HepG2 (cell line): ENCODE measurements at regions not wholly inside any gene's neighbourhood (a gene's known extent, or its start where the extent isn't known, plus 50 kb on each side); places are given as distances from the start of the nearest gene placed in this dataset.

Experiments used
- ATAC-seq: fragments of 200-7000 bp; cut with Tn5 transposase; 3 replicates; pipeline ENCODE4 v1.9.1; 2020; ENCODE audit warnings: mild to moderate bottlenecking, moderate library complexity
- BruUV-seq: library from RNA; stranded (reverse); fragments of 400-500 nt; replicated peaks from 2 replicates; lab custom pipeline; 2021; lab: Mats Ljungman, UMichigan
- CTCF ChIA-PET: fragments of 300-600 bp; formaldehyde crosslinking; extraction: SDS; loops from one replicate; lab custom pipeline; 2021; ENCODE audit warnings: low total read pairs, inconsistent platforms, low intra/inter-chr PET ratio; lab: Yijun Ruan, JAX
- POLR2A ChIA-PET: fragments of 350-600 bp; sonication (Branson Sonifier 250); formaldehyde crosslinking; loops from one replicate; lab custom pipeline; 2020; ENCODE audit warnings: antibody characterized with exemption, inconsistent platforms; lab: Yijun Ruan, JAX
- DNase-seq: peaks from one replicate; pipeline ENCODE4 v3.0.0-alpha.2; 2015; ENCODE audit warnings: low spot score
- FAIRE-seq: peaks from 3 replicates; lab custom pipeline; 2011; peaks lifted over from hg19 to GRCh38; lab: Jason Lieb, UNC
- H2AFZ ChIP-seq: one replicate; pipeline ENCODE4 v1.6.1; 2011; ENCODE audit warnings: low read length, inconsistent platforms
- H3K27ac ChIP-seq: fragments of 300-600 bp; 3 replicates; pipeline ENCODE4 v1.8.0; 2011; ENCODE audit warnings: mixed run types, mild to moderate bottlenecking, mixed read lengths, low read length, inconsistent platforms; ENCODE audit not compliant: insufficient read depth; ENCODE audit errors: extremely low read length
- H3K27me3 ChIP-seq, 2 experiments: fragments of 200-600 bp in 1 of 2; 2 replicates in 1 of 2; 3 replicates in 1 of 2; pipeline versions ENCODE4 v1.6.0 to v1.8.0; 2011; ENCODE audit warnings: low read length in 2 of 2, mild to moderate bottlenecking in 2 of 2, moderate library complexity in 2 of 2, inconsistent platforms in 1 of 2; ENCODE audit not compliant: insufficient read depth in 2 of 2, control insufficient read depth in 1 of 2
- H3K36me3 ChIP-seq, 2 experiments: fragments of 200-600 bp in 1 of 2; replicated peaks in 1 of 2; 2 replicates in 1 of 2; 3 replicates in 1 of 2; pipeline versions ENCODE4 v1.5.1 to v1.8.0; 2011; ENCODE audit warnings: low read length in 2 of 2, inconsistent platforms in 1 of 2; ENCODE audit not compliant: insufficient read depth in 2 of 2, control insufficient read depth in 1 of 2
- H3K4me1 ChIP-seq: 2 replicates; pipeline ENCODE4 v1.5.1; 2012; ENCODE audit warnings: low read length, inconsistent platforms; ENCODE audit not compliant: insufficient read depth
- H3K4me2 ChIP-seq: 2 replicates; pipeline ENCODE4 v1.6.0; 2011; ENCODE audit warnings: low read depth, low read length, inconsistent platforms
- H3K4me3 ChIP-seq, 3 experiments: fragments of 200-600 bp in 1 of 3; sonication (generic), shearing (Covaris generic) in 1 of 3; replicated peaks in 1 of 3; 2 replicates each; pipeline ENCODE4 v1.5.1; 2011 to 2016; ENCODE audit warnings: low read length in 3 of 3, inconsistent platforms in 2 of 3, low read depth in 2 of 3, mild to moderate bottlenecking in 2 of 3, control low read depth in 1 of 3, mixed read lengths in 1 of 3; ENCODE audit not compliant: insufficient read depth in 1 of 3
- H3K79me2 ChIP-seq: one replicate; pipeline ENCODE4 v1.6.1; 2011; ENCODE audit warnings: low read length, inconsistent platforms; ENCODE audit not compliant: insufficient read depth
- H3K9ac ChIP-seq: 2 replicates; pipeline ENCODE4 v1.6.0; 2011; ENCODE audit warnings: mild to moderate bottlenecking, low read depth, low read length, inconsistent platforms; ENCODE audit not compliant: insufficient read depth
- H3K9me3 ChIP-seq: 2 replicates; pipeline ENCODE4 v1.5.1; 2012; ENCODE audit warnings: mild to moderate bottlenecking, low read length
- H4K20me1 ChIP-seq: 2 replicates; pipeline ENCODE4 v1.6.0; 2011; ENCODE audit warnings: inconsistent platforms, mild to moderate bottlenecking, low read length, moderate library complexity; ENCODE audit not compliant: insufficient read depth
- ARID2 ChIP-seq: sonication (generic); formaldehyde crosslinking; IDR thresholded peaks from 2 replicates; pipeline ENCODE4 v1.8.1; 2022; ENCODE audit warnings: mild to moderate bottlenecking, missing genetic modification reagents, borderline replicate concordance
- NONO ChIP-seq, 2 experiments: fragments of 450-650 bp in 1 of 2; sonication (generic) in 1 of 2; formaldehyde crosslinking in 1 of 2; IDR thresholded peaks in 1 of 2; conservative IDR thresholded peaks in 1 of 2; 2 replicates each; pipeline versions ENCODE4 v1.6.1 to v1.8.0; 2017 to 2022; ENCODE audit warnings: mild to moderate bottlenecking in 1 of 2, missing genetic modification reagents in 1 of 2, moderate library complexity in 1 of 2
- PATZ1 ChIP-seq: sonication (generic); formaldehyde crosslinking; IDR thresholded peaks from 2 replicates; pipeline ENCODE4 v1.4.0; 2020; ENCODE audit warnings: missing genetic modification reagents
- PAXIP1 ChIP-seq: sonication (generic); formaldehyde crosslinking; conservative IDR thresholded peaks from 2 replicates; pipeline ENCODE4 v1.4.0; 2020; ENCODE audit warnings: mild to moderate bottlenecking, missing genetic modification reagents, moderate library complexity
- PHF8 ChIP-seq: sonication (generic); formaldehyde crosslinking; IDR thresholded peaks from 2 replicates; pipeline ENCODE4 v1.5.0; 2020; ENCODE audit warnings: missing genetic modification reagents
- POGZ ChIP-seq: sonication (generic); formaldehyde crosslinking; IDR thresholded peaks from 2 replicates; pipeline ENCODE4 v1.4.0; 2020; ENCODE audit warnings: mild to moderate bottlenecking, missing genetic modification reagents
- RARA ChIP-seq: IDR thresholded peaks from 2 replicates; pipeline ENCODE4 v1.6.1; 2016; ENCODE audit warnings: missing genetic modification reagents, missing compliant biosample characterization
- SALL1 ChIP-seq: sonication (generic); formaldehyde crosslinking; IDR thresholded peaks from 2 replicates; pipeline ENCODE4 v1.8.0; 2022; ENCODE audit warnings: mild to moderate bottlenecking, missing genetic modification reagents
- ZNF274 ChIP-seq: sonication (generic); formaldehyde crosslinking; IDR thresholded peaks from 2 replicates; pipeline ENCODE4 v1.5.1; 2020; ENCODE audit warnings: mild to moderate bottlenecking, missing genetic modification reagents
- ZNF547 ChIP-seq: sonication (generic); formaldehyde crosslinking; IDR thresholded peaks from 2 replicates; pipeline ENCODE4 v1.5.1; 2020; ENCODE audit warnings: mild to moderate bottlenecking, missing genetic modification reagents
- ZNF7 ChIP-seq: IDR thresholded peaks from 2 replicates; pipeline ENCODE4 v1.6.1; 2016; ENCODE audit warnings: missing biosample characterization, missing genetic modification reagents
- ZNF790 ChIP-seq: sonication (generic); formaldehyde crosslinking; IDR thresholded peaks from 2 replicates; pipeline ENCODE4 v1.8.0; 2022; ENCODE audit warnings: missing genetic modification reagents, mild to moderate bottlenecking, borderline replicate concordance
- ZNF883 ChIP-seq: sonication (generic); formaldehyde crosslinking; IDR thresholded peaks from 2 replicates; pipeline ENCODE4 v1.5.1; 2020; ENCODE audit warnings: mild to moderate bottlenecking, missing genetic modification reagents; ENCODE audit errors: not compliant biosample characterization
- WGBS: methylation state at CpG from one replicate; pipeline ENCODE4 v1.1.6; 2017; ENCODE audit warnings: low lambda C conversion rate; 5-methylcytosine and 5-hydroxymethylcytosine counted together
- in situ Hi-C: cut with HindIII; loops from 2 replicates; pipeline ENCODE4 v1.10.0; 2017; ENCODE audit warnings: low pct_unique_long_range_greater_than_20kb; ENCODE audit not compliant: extremely low pct_ligation_motif_present
- intact Hi-C: fragments of 100-400 bp; cut with micrococcal nuclease; formaldehyde crosslinking; loops from one replicate; pipeline ENCODE4 v1.10.0; 2022; ENCODE audit not compliant: unreplicated experiment

- intact Hi-C loops: no loop called here
- no TSS peak for BruUV-seq
- 52% methylated on average over 26 of the region's 26 CpGs for WGBS
- Histone ChIP-seq H3K4me3 (no peak overlapping the region), H3K79me2 (no peaks in the 10 kb centered on the region), H2AFZ (no peak overlapping the region), H3K9ac (no peak overlapping the region), H4K20me1 (no peaks in the 10 kb centered on the region), H3K9me3 (no peaks in the 10 kb centered on the region), H3K36me3 (no peaks in the 10 kb centered on the region), H3K4me2 (peak overlapping the region; percentile 4; the same call in 1 of the 2 replicates), H3K27ac (no peak overlapping the region), H3K27me3 (peaks cover 2 to 27% of the 10 kb centered on the region in 2 experiments; a peak in 2 of 5 replicates), H3K4me1 (peaks cover 91% of the 10 kb centered on the region)
- FAIRE-seq (no peak), DNase-seq (no peak), ATAC-seq (no peak)
- ChIA-PET CTCF (no interaction called here), POLR2A (interaction anchor here (1.2 to 1.7 kb wide), 4 partner anchors 25 to 54 kb away, joined by 3 to 6 read pairs (median 4); no protein-coding TSS in a partner anchor)
- in situ Hi-C loops: no loop called here
- TF ChIP-seq PAXIP1 (CRISPR knock-in tag): no peak
- 0 out of 2 replicates have a peak, but pooled peaks have one; percentile 37 for TF ChIP-seq ARID2 (CRISPR knock-in tag)
- no peak for TF ChIP-seq ZNF790 (CRISPR knock-in tag)
- TF ChIP-seq POGZ: 0 out of 2 replicates have a peak, but pooled peaks have one; percentile 19
- peak; percentile 86; the same call in 1 of the 2 replicates for TF ChIP-seq ZNF547 (CRISPR knock-in tag)
- 0 out of 2 replicates have a peak, but pooled peaks have one; percentile 22 for TF ChIP-seq ZNF274 (CRISPR knock-in tag)
- no peak for TF ChIP-seq PATZ1 (CRISPR knock-in tag)
- TF ChIP-seq RARA (CRISPR knock-in tag): 0 out of 2 replicates have a peak, but pooled peaks have one; percentile 8
- TF ChIP-seq NONO (IDR thresholded peaks at IDR 0.05): no peak
- no peak for TF ChIP-seq NONO (CRISPR knock-in tag; conservative IDR thresholded peaks at IDR 0.05)
- TF ChIP-seq ZNF883 (CRISPR knock-in tag): peak; percentile 56
- no peak for TF ChIP-seq PHF8 (CRISPR knock-in tag)
- TF ChIP-seq SALL1: peak; percentile 36; the same call in 1 of the 2 replicates
- TF ChIP-seq ZNF7: peak; percentile 83
Observed at GRCh38 chr20:50346374-50347283, 156.0 kb downstream of the CEBPB start.
